HepG2 (cell line): ENCODE measurements at regions not wholly inside any gene's neighbourhood (a gene's known extent, or its start where the extent isn't known, plus 50 kb on each side); places are given as distances from the start of the nearest gene placed in this dataset.

Experiments used
- ATAC-seq: fragments of 200-7000 bp; cut with Tn5 transposase; 3 replicates; pipeline ENCODE4 v1.9.1; 2020; ENCODE audit warnings: mild to moderate bottlenecking, moderate library complexity
- BruUV-seq: library from RNA; stranded (reverse); fragments of 400-500 nt; replicated peaks from 2 replicates; lab custom pipeline; 2021; lab: Mats Ljungman, UMichigan
- CTCF ChIA-PET: fragments of 300-600 bp; formaldehyde crosslinking; extraction: SDS; loops from one replicate; lab custom pipeline; 2021; ENCODE audit warnings: low total read pairs, inconsistent platforms, low intra/inter-chr PET ratio; lab: Yijun Ruan, JAX
- POLR2A ChIA-PET: fragments of 350-600 bp; sonication (Branson Sonifier 250); formaldehyde crosslinking; loops from one replicate; lab custom pipeline; 2020; ENCODE audit warnings: antibody characterized with exemption, inconsistent platforms; lab: Yijun Ruan, JAX
- DNase-seq: peaks from one replicate; pipeline ENCODE4 v3.0.0-alpha.2; 2015; ENCODE audit warnings: low spot score
- FAIRE-seq: peaks from 3 replicates; lab custom pipeline; 2011; peaks lifted over from hg19 to GRCh38; lab: Jason Lieb, UNC
- H2AFZ ChIP-seq: one replicate; pipeline ENCODE4 v1.6.1; 2011; ENCODE audit warnings: low read length, inconsistent platforms
- H3K27ac ChIP-seq: fragments of 300-600 bp; 3 replicates; pipeline ENCODE4 v1.8.0; 2011; ENCODE audit warnings: mixed run types, mild to moderate bottlenecking, mixed read lengths, low read length, inconsistent platforms; ENCODE audit not compliant: insufficient read depth; ENCODE audit errors: extremely low read length
- H3K27me3 ChIP-seq, 2 experiments: fragments of 200-600 bp in 1 of 2; 2 replicates in 1 of 2; 3 replicates in 1 of 2; pipeline versions ENCODE4 v1.6.0 to v1.8.0; 2011; ENCODE audit warnings: low read length in 2 of 2, mild to moderate bottlenecking in 2 of 2, moderate library complexity in 2 of 2, inconsistent platforms in 1 of 2; ENCODE audit not compliant: insufficient read depth in 2 of 2, control insufficient read depth in 1 of 2
- H3K36me3 ChIP-seq, 2 experiments: fragments of 200-600 bp in 1 of 2; replicated peaks in 1 of 2; 2 replicates in 1 of 2; 3 replicates in 1 of 2; pipeline versions ENCODE4 v1.5.1 to v1.8.0; 2011; ENCODE audit warnings: low read length in 2 of 2, inconsistent platforms in 1 of 2; ENCODE audit not compliant: insufficient read depth in 2 of 2, control insufficient read depth in 1 of 2
- H3K4me1 ChIP-seq: 2 replicates; pipeline ENCODE4 v1.5.1; 2012; ENCODE audit warnings: low read length, inconsistent platforms; ENCODE audit not compliant: insufficient read depth
- H3K4me2 ChIP-seq: 2 replicates; pipeline ENCODE4 v1.6.0; 2011; ENCODE audit warnings: low read depth, low read length, inconsistent platforms
- H3K4me3 ChIP-seq, 3 experiments: fragments of 200-600 bp in 1 of 3; sonication (generic), shearing (Covaris generic) in 1 of 3; replicated peaks in 1 of 3; 2 replicates each; pipeline ENCODE4 v1.5.1; 2011 to 2016; ENCODE audit warnings: low read length in 3 of 3, inconsistent platforms in 2 of 3, low read depth in 2 of 3, mild to moderate bottlenecking in 2 of 3, control low read depth in 1 of 3, mixed read lengths in 1 of 3; ENCODE audit not compliant: insufficient read depth in 1 of 3
- H3K79me2 ChIP-seq: one replicate; pipeline ENCODE4 v1.6.1; 2011; ENCODE audit warnings: low read length, inconsistent platforms; ENCODE audit not compliant: insufficient read depth
- H3K9ac ChIP-seq: 2 replicates; pipeline ENCODE4 v1.6.0; 2011; ENCODE audit warnings: mild to moderate bottlenecking, low read depth, low read length, inconsistent platforms; ENCODE audit not compliant: insufficient read depth
- H3K9me3 ChIP-seq: 2 replicates; pipeline ENCODE4 v1.5.1; 2012; ENCODE audit warnings: mild to moderate bottlenecking, low read length
- H4K20me1 ChIP-seq: 2 replicates; pipeline ENCODE4 v1.6.0; 2011; ENCODE audit warnings: inconsistent platforms, mild to moderate bottlenecking, low read length, moderate library complexity; ENCODE audit not compliant: insufficient read depth
- ATF7-NPFF ChIP-seq: sonication (generic); formaldehyde crosslinking; IDR thresholded peaks from 2 replicates; pipeline ENCODE4 v1.8.1; 2023; ENCODE audit warnings: mild to moderate bottlenecking, low read depth, missing genetic modification reagents, moderate library complexity
- JDP2 ChIP-seq: sonication (generic); formaldehyde crosslinking; IDR thresholded peaks from 2 replicates; pipeline ENCODE4 v1.8.1; 2022; ENCODE audit warnings: missing genetic modification reagents, borderline replicate concordance
- MAFG ChIP-seq: sonication (generic); formaldehyde crosslinking; IDR thresholded peaks from 2 replicates; pipeline ENCODE4 v1.5.1; 2020; ENCODE audit warnings: mild to moderate bottlenecking, missing genetic modification reagents
- RARA ChIP-seq: IDR thresholded peaks from 2 replicates; pipeline ENCODE4 v1.6.1; 2016; ENCODE audit warnings: missing genetic modification reagents, missing compliant biosample characterization
- SAFB2 ChIP-seq: sonication (generic); formaldehyde crosslinking; IDR thresholded peaks from 2 replicates; pipeline ENCODE4 v1.5.1; 2020; ENCODE audit warnings: missing genetic modification reagents, low read depth, mild to moderate bottlenecking, borderline replicate concordance
- SETDB1 ChIP-seq: sonication (generic); formaldehyde crosslinking; IDR thresholded peaks from 2 replicates; pipeline ENCODE4 v1.5.1; 2020; ENCODE audit warnings: missing genetic modification reagents, mild to moderate bottlenecking, borderline replicate concordance
- SMAD9 ChIP-seq: sonication (generic); formaldehyde crosslinking; IDR thresholded peaks from 2 replicates; pipeline ENCODE4 v1.5.1; 2020; ENCODE audit warnings: mild to moderate bottlenecking, missing genetic modification reagents
- TRIM24 ChIP-seq: sonication (generic); formaldehyde crosslinking; IDR thresholded peaks from 2 replicates; pipeline ENCODE4 v1.8.0; 2022; ENCODE audit warnings: mild to moderate bottlenecking, missing genetic modification reagents
- ZBTB10 ChIP-seq: sonication (generic); formaldehyde crosslinking; IDR thresholded peaks from 2 replicates; pipeline ENCODE4 v1.4.0; 2020; ENCODE audit warnings: missing genetic modification reagents, borderline replicate concordance
- ZMYM3 ChIP-seq: sonication (generic); formaldehyde crosslinking; IDR thresholded peaks from 2 replicates; pipeline ENCODE4 v1.5.1; 2020; ENCODE audit warnings: mild to moderate bottlenecking, missing genetic modification reagents
- ZNF549 ChIP-seq: sonication (generic); formaldehyde crosslinking; IDR thresholded peaks from 2 replicates; pipeline ENCODE4 v1.5.0; 2020; ENCODE audit warnings: missing genetic modification reagents
- WGBS: methylation state at CpG from one replicate; pipeline ENCODE4 v1.1.6; 2017; ENCODE audit warnings: low lambda C conversion rate; 5-methylcytosine and 5-hydroxymethylcytosine counted together
- in situ Hi-C: cut with HindIII; loops from 2 replicates; pipeline ENCODE4 v1.10.0; 2017; ENCODE audit warnings: low pct_unique_long_range_greater_than_20kb; ENCODE audit not compliant: extremely low pct_ligation_motif_present
- intact Hi-C: fragments of 100-400 bp; cut with micrococcal nuclease; formaldehyde crosslinking; loops from one replicate; pipeline ENCODE4 v1.10.0; 2022; ENCODE audit not compliant: unreplicated experiment

DNA sequence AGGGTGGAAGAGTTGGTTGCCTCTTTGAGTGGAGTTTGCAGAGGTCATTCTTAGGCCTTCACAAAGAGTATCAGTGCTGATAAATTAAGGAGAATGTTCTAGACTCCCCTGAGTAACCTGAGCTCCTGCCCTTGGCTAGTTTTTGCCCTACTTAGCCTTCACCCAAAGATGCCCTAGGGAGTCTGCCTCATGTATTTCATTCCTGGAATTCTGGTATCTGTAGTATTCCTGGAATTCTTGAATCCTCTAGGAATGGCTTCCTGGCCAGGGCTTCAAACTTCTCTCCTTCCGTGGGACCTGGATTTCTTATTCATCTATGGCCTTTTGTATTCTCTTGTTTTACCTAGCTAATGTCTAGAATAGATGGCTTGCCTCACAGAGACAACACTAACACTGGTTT, 701.1 kb downstream of the NOVA1 start:
- no peaks in the 10 kb centered on the region for H3K79me2 ChIP-seq
- no peak overlapping the region for H3K27ac ChIP-seq
- no peaks in the 10 kb centered on the region for H3K36me3 ChIP-seq
- H3K4me1 ChIP-seq = no peaks in the 10 kb centered on the region
- no peak overlapping the region for H3K9ac ChIP-seq
- no peak overlapping the region for H3K4me3 ChIP-seq
- WGBS = 4% methylated on average over 1 of the region's 1 CpG
- no TSS peak for BruUV-seq
- FAIRE-seq = no peak
- ChIA-PET CTCF (no interaction called here), POLR2A (no interaction called here)
- TF ChIP-seq ZBTB10 (CRISPR knock-in tag) (no peak), TRIM24 (CRISPR knock-in tag) (no peak), JDP2 (CRISPR knock-in tag) (no peak), SAFB2 (CRISPR knock-in tag) (no peak), ZNF549 (CRISPR knock-in tag) (no peak), RARA (CRISPR knock-in tag) (no peak), ZMYM3 (CRISPR knock-in tag) (no peak), ATF7-NPFF (CRISPR knock-in tag) (no peak), SMAD9 (CRISPR knock-in tag) (no peak), MAFG (CRISPR knock-in tag) (no peak), SETDB1 (CRISPR knock-in tag) (no peak)
- H3K9me3 ChIP-seq = peaks cover 96% of the 10 kb centered on the region
- H2AFZ ChIP-seq = no peak overlapping the region
- intact Hi-C loops (no loop called here), in situ Hi-C loops (no loop called here)
- no peak overlapping the region for H3K4me2 ChIP-seq
- H3K27me3 ChIP-seq = no peaks in the 10 kb centered on the region
- no peak for DNase-seq
- no peak for ATAC-seq
- H4K20me1 ChIP-seq = no peaks in the 10 kb centered on the region
